HepG2 (cell line): ENCODE measurements at regions not wholly inside any gene's neighbourhood (a gene's known extent, or its start where the extent isn't known, plus 50 kb on each side); places are given as distances from the start of the nearest gene placed in this dataset.

Source experiments
- FOXM1 ChIP-seq: sonication (generic); formaldehyde crosslinking; IDR thresholded peaks from 2 replicates; pipeline ENCODE4 v1.5.0; 2020; ENCODE audit warnings: missing genetic modification reagents
- HNRNPLL ChIP-seq: fragments of 200-400 bp; formaldehyde crosslinking; IDR thresholded peaks from 2 replicates; pipeline ENCODE4 v1.6.1; 2017; ENCODE audit warnings: mild to moderate bottlenecking, low read depth, low read length; ENCODE audit not compliant: poor library complexity, severe bottlenecking
- MAFK ChIP-seq, 2 experiments: IDR thresholded peaks in 1 of 2; conservative IDR thresholded peaks in 1 of 2; 2 replicates each; pipeline ENCODE4 v1.6.1; 2011; ENCODE audit warnings: improper control_type of control experiment in 2 of 2, low read length in 2 of 2
- MXD4 ChIP-seq: IDR thresholded peaks from 2 replicates; pipeline ENCODE4 v1.6.1; 2016; ENCODE audit warnings: mild to moderate bottlenecking, missing biosample characterization, missing genetic modification reagents
- POLR2A ChIP-seq, 2 experiments: IDR thresholded peaks; 2 replicates each; pipeline ENCODE4 v1.6.1; 2011; ENCODE audit warnings: low read depth in 2 of 2, low read length in 2 of 2, mild to moderate bottlenecking in 1 of 2, moderate library complexity in 1 of 2; ENCODE audit not compliant: insufficient read depth in 1 of 2
- SRSF9 ChIP-seq: fragments of 200-400 bp; formaldehyde crosslinking; IDR thresholded peaks from 2 replicates; pipeline ENCODE4 v1.6.1; 2018; ENCODE audit warnings: borderline replicate concordance, mild to moderate bottlenecking, low read depth, low read length; ENCODE audit not compliant: insufficient read depth, poor library complexity, severe bottlenecking
- ZBED4 ChIP-seq: sonication (generic); formaldehyde crosslinking; IDR thresholded peaks from 2 replicates; pipeline ENCODE4 v1.4.0; 2020; ENCODE audit warnings: missing genetic modification reagents, borderline replicate concordance
- ZFP90 ChIP-seq: sonication (generic); formaldehyde crosslinking; IDR thresholded peaks from 2 replicates; pipeline ENCODE4 v1.8.0; 2022; ENCODE audit warnings: missing genetic modification reagents, mild to moderate bottlenecking, inconsistent platforms, borderline replicate concordance
- ZNF124 ChIP-seq: sonication (generic); formaldehyde crosslinking; IDR thresholded peaks from 2 replicates; pipeline ENCODE4 v1.4.0; 2020; ENCODE audit warnings: missing genetic modification reagents
- ZNF143 ChIP-seq: sonication (generic); formaldehyde crosslinking; IDR thresholded peaks from 2 replicates; pipeline ENCODE4 v1.4.0; 2020; ENCODE audit warnings: missing genetic modification reagents
- ZNF883 ChIP-seq: sonication (generic); formaldehyde crosslinking; IDR thresholded peaks from 2 replicates; pipeline ENCODE4 v1.5.1; 2020; ENCODE audit warnings: mild to moderate bottlenecking, missing genetic modification reagents; ENCODE audit errors: not compliant biosample characterization
- ZSCAN21 ChIP-seq: sonication (generic); formaldehyde crosslinking; IDR thresholded peaks from 2 replicates; pipeline ENCODE4 v1.8.0; 2022; ENCODE audit warnings: mild to moderate bottlenecking, missing genetic modification reagents, moderate library complexity, borderline replicate concordance
- TF ChIP-seq, protein P1 (sequence below): sonication (generic); formaldehyde crosslinking; IDR thresholded peaks from 2 replicates; pipeline ENCODE4 v1.4.0; 2020; ENCODE audit warnings: mild to moderate bottlenecking, missing genetic modification reagents
- TF ChIP-seq, protein P2 (sequence below): sonication (generic); formaldehyde crosslinking; IDR thresholded peaks from 2 replicates; pipeline ENCODE4 v1.8.1; 2023; ENCODE audit warnings: mild to moderate bottlenecking, inconsistent platforms, moderate library complexity, missing genetic modification reagents, borderline replicate concordance

GRCh38 chr3:150232992-150233451 is 175.1 kb upstream of the TSC22D2 start:
- no peak for TF ChIP-seq MXD4 (CRISPR knock-in tag)
- no peak for TF ChIP-seq HNRNPLL
- TF ChIP-seq ZBED4 (CRISPR knock-in tag) = no peak
- TF ChIP-seq, protein P1, sequence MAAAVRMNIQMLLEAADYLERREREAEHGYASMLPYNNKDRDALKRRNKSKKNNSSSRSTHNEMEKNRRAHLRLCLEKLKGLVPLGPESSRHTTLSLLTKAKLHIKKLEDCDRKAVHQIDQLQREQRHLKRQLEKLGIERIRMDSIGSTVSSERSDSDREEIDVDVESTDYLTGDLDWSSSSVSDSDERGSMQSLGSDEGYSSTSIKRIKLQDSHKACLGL (CRISPR knock-in tag) = no peak
- TF ChIP-seq POLR2A (IDR thresholded peaks at IDR 0.05; ENCODE audit: insufficient read depth in 1 of 2, low read depth in 2 of 2, low read length in 2 of 2) = no peak
- TF ChIP-seq SRSF9 = no peak
- TF ChIP-seq, protein P2, sequence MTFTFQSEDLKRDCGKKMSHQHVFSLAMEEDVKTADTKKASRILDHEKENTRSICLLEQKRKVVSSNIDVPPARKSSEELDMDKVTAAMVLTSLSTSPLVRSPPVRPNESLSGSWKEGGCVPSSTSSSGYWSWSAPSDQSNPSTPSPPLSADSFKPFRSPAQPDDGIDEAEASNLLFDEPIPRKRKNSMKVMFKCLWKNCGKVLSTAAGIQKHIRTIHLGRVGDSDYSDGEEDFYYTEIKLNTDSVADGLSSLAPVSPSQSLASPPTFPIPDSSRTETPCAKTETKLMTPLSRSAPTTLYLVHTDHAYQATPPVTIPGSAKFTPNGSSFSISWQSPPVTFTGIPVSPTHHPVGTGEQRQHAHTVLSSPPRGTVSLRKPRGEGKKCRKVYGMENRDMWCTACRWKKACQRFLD (CRISPR knock-in tag) = no peak
- no peak for TF ChIP-seq ZNF124
- no peak for TF ChIP-seq FOXM1
- TF ChIP-seq ZSCAN21 (CRISPR knock-in tag) = no peak
- no peak for TF ChIP-seq ZNF883 (CRISPR knock-in tag)
- no peak for TF ChIP-seq ZFP90 (CRISPR knock-in tag)
- TF ChIP-seq ZNF143 (CRISPR knock-in tag) = no peak
- no peak for TF ChIP-seq MAFK (conservative IDR thresholded peaks at IDR 0.05 in 1 of 2, IDR thresholded peaks at IDR 0.05 in 1 of 2; ENCODE audit: low read length in 2 of 2)
